ENCODE measurements at regions not wholly inside any gene's neighbourhood (a gene's known extent, or its start where the extent isn't known, plus 50 kb on each side); places are given as distances from the start of the nearest gene placed in this dataset.

DNA sequence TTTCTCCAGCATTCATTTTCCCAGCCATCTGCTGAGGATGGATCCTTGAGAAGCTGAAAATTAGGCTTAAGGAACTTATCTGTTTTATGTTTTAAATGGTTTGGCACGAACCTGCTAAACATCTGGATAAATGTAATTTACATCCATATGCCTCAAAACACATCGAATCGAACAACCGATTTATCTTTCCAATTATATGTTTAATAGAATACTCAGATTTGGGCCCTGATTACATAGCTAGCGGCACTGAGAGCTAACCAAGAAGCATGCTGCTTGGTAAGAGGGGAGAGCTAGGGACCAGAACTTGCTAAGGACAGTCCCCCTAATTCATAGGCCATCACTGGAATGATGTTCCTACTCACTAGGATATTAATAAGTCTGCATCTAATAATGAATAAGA is 144.4 kb downstream of the BUB3 start:
- TF ChIP-seq GATA2 (IDR thresholded peaks at IDR 0.05; ENCODE audit: insufficient read depth, insufficient read length, low read depth, low read length) (no peak), POLR2A (IDR thresholded peaks at IDR 0.05; ENCODE audit: low read depth, low read length) (no peak), CTCF (IDR thresholded peaks at IDR 0.05; ENCODE audit: extremely low read depth in 1 of 2, insufficient read depth in 1 of 2, low read depth in 1 of 2, low read length in 2 of 2) (no peak), FOS (IDR thresholded peaks at IDR 0.05; ENCODE audit: borderline replicate concordance, insufficient read depth, low read length) (no peak), POLR2AphosphoS5 (IDR thresholded peaks at IDR 0.05; ENCODE audit: insufficient read depth, low read depth, low read length) (no peak), MYC (IDR thresholded peaks at IDR 0.05; ENCODE audit: low read depth, low read length) (no peak), JUN (IDR thresholded peaks at IDR 0.05; ENCODE audit: borderline replicate concordance, insufficient read depth, insufficient read length, low read depth) (no peak), EZH2 (IDR thresholded peaks at IDR 0.05; ENCODE audit: borderline replicate concordance, low read depth, low read length, severe bottlenecking) (no peak)
- TF ChIP-seq, protein P1, sequence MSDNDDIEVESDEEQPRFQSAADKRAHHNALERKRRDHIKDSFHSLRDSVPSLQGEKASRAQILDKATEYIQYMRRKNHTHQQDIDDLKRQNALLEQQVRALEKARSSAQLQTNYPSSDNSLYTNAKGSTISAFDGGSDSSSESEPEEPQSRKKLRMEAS (IDR thresholded peaks at IDR 0.05; ENCODE audit: insufficient read depth, insufficient read length) = no peak
- FAIRE-seq (no peak), DNase-seq (ENCODE audit: low read depth, low spot score) (no peak)
- BruUV-seq (replicated peaks) = no TSS peak
- no peaks in the 10 kb centered on the region for H3K79me2 ChIP-seq (ENCODE audit: control insufficient read depth, insufficient read depth, low read length)
- H3K4me3 ChIP-seq (replicated peaks in 1 of 3; ENCODE audit: insufficient read depth in 1 of 3, low read depth in 1 of 3, low read length in 3 of 3) = no peak overlapping the region
- no peaks in the 10 kb centered on the region for H3K9me3 ChIP-seq (replicated peaks; ENCODE audit: control insufficient read depth, insufficient read depth, low read length)
- ChIA-PET POLR2A (no interaction called here), CTCF (interaction anchor here (1.4 kb wide), 1 partner anchor 165 kb away, joined by 3 read pairs; no protein-coding TSS in a partner anchor)
- no peaks in the 10 kb centered on the region for H4K20me1 ChIP-seq (replicated peaks; ENCODE audit: control insufficient read depth, extremely low read depth, insufficient read depth, low read length)
- no peaks in the 10 kb centered on the region for H3K27me3 ChIP-seq (ENCODE audit: control insufficient read depth in 2 of 2, insufficient read depth in 2 of 2, low read length in 2 of 2)
- no peak overlapping the region for H3K4me2 ChIP-seq (ENCODE audit: insufficient read depth, low read length)
- no peak overlapping the region for H2AFZ ChIP-seq (ENCODE audit: low read depth, low read length)
- intact Hi-C loops (cut with micrococcal nuclease) = no loop called here
- no peak overlapping the region for H3K9ac ChIP-seq (replicated peaks; ENCODE audit: extremely low read depth, insufficient read depth, low read length)
- no peaks in the 10 kb centered on the region for H3K9me1 ChIP-seq (replicated peaks; ENCODE audit: control insufficient read depth, extremely low read depth, insufficient read depth, low read length)
- no peak overlapping the region for H3K27ac ChIP-seq (ENCODE audit: insufficient read depth, low read depth, low read length)
- no peaks in the 10 kb centered on the region for H3K36me3 ChIP-seq (ENCODE audit: control insufficient read depth in 2 of 2, extremely low read depth in 1 of 2, insufficient read depth in 2 of 2, low read length in 2 of 2)
- dilution Hi-C loops (cut with MboI; ENCODE audit: extremely low pct_ligation_motif_present, low sequenced_read_pairs) = no loop called here
- no peaks in the 10 kb centered on the region for H3K4me1 ChIP-seq (ENCODE audit: control insufficient read depth, extremely low read depth, insufficient read depth, low read length)
